WTC11 (cell line): ENCODE measurements at regions not wholly inside any gene's neighbourhood (a gene's known extent, or its start where the extent isn't known, plus 50 kb on each side); places are given as distances from the start of the nearest gene placed in this dataset.

Experiments
- ATAC-seq: fragments of 200-7000 bp; cut with Tn5 transposase; 2 replicates; pipeline ENCODE4 v1.10.0; 2021; ENCODE audit warnings: mild to moderate bottlenecking, moderate library complexity
- CTCF ChIA-PET: fragments of 300-600 bp; sonication (Branson Sonifier 250); formaldehyde crosslinking; loops from one replicate; lab custom pipeline; 2021; ENCODE audit warnings: antibody characterized with exemption; lab: Charles Lee
- POLR2A ChIA-PET: fragments of 350-600 bp; sonication (Branson Sonifier 250); formaldehyde crosslinking; loops from one replicate; lab custom pipeline; 2021; ENCODE audit warnings: antibody characterized with exemption; lab: Charles Lee
- DNase-seq: peaks from one replicate; pipeline ENCODE4 v3.0.0; 2021; ENCODE audit warnings: low spot score
- H3K27ac Mint-ChIP-seq: 2 replicates; pipeline ENCODE4 v1.8.0; 2021; ENCODE audit warnings: mixed read lengths
- H3K27me3 Mint-ChIP-seq: 2 replicates; pipeline ENCODE4 v1.8.0; 2021; ENCODE audit warnings: low read depth, mild to moderate bottlenecking, moderate library complexity, mixed read lengths
- H3K36me3 Mint-ChIP-seq: 2 replicates; pipeline ENCODE4 v1.8.0; 2021; ENCODE audit warnings: mixed read lengths
- H3K4me1 Mint-ChIP-seq: 2 replicates; pipeline ENCODE4 v1.8.0; 2022; ENCODE audit warnings: mixed read lengths
- H3K4me3 Mint-ChIP-seq: 2 replicates; pipeline ENCODE4 v1.8.0; 2021; ENCODE audit warnings: mild to moderate bottlenecking, moderate library complexity, mixed read lengths
- H3K9me3 Mint-ChIP-seq: 2 replicates; pipeline ENCODE4 v1.8.0; 2021; ENCODE audit warnings: mixed read lengths
- CBFB ChIP-seq: sonication (generic); formaldehyde crosslinking; IDR thresholded peaks from 2 replicates; pipeline ENCODE4 v1.8.1; 2022; ENCODE audit warnings: mild to moderate bottlenecking, low read depth, missing genetic modification reagents
- EMX1 ChIP-seq: fragments of 250-450 bp; sonication (Bioruptor Pico); IDR thresholded peaks from 2 replicates; pipeline ENCODE4 v1.8.0; 2021; ENCODE audit warnings: mild to moderate bottlenecking
- GRHL2 ChIP-seq: fragments of 250-450 bp; sonication (Bioruptor Pico); IDR thresholded peaks from 2 replicates; pipeline ENCODE4 v1.8.0; 2022; ENCODE audit warnings: mild to moderate bottlenecking, moderate library complexity; ENCODE audit not compliant: insufficient replicate concordance, severe bottlenecking
- JUN ChIP-seq: sonication (generic); formaldehyde crosslinking; IDR thresholded peaks from 2 replicates; pipeline ENCODE4 v1.8.0; 2023; ENCODE audit warnings: mild to moderate bottlenecking, missing genetic modification reagents
- NFATC4 ChIP-seq: fragments of 250-450 bp; sonication (Bioruptor Pico); IDR thresholded peaks from 2 replicates; pipeline ENCODE4 v1.9.0; 2021; ENCODE audit warnings: mild to moderate bottlenecking
- NFE2L1 ChIP-seq: sonication (generic); formaldehyde crosslinking; IDR thresholded peaks from 2 replicates; pipeline ENCODE4 v1.8.1; 2023; ENCODE audit warnings: missing genetic modification reagents
- NR3C1 ChIP-seq: sonication (generic); formaldehyde crosslinking; conservative IDR thresholded peaks from 2 replicates; pipeline ENCODE4 v1.8.1; 2023; ENCODE audit warnings: low read depth, mild to moderate bottlenecking, missing genetic modification reagents
- ZNF263 ChIP-seq: sonication (generic); formaldehyde crosslinking; IDR thresholded peaks from 2 replicates; pipeline ENCODE4 v1.8.1; 2022; ENCODE audit warnings: low read depth, mild to moderate bottlenecking, moderate library complexity, missing genetic modification reagents
- ZNF317 ChIP-seq: sonication (generic); formaldehyde crosslinking; IDR thresholded peaks from 2 replicates; pipeline ENCODE4 v1.8.1; 2023; ENCODE audit warnings: low read depth, mild to moderate bottlenecking, moderate library complexity, missing genetic modification reagents, borderline replicate concordance
- ZNF416 ChIP-seq: fragments of 250-450 bp; sonication (Bioruptor Pico); IDR thresholded peaks from 2 replicates; pipeline ENCODE4 v1.9.0; 2021; ENCODE audit warnings: mild to moderate bottlenecking, inconsistent platforms
- TF ChIP-seq, protein P1 (sequence below): sonication (generic); formaldehyde crosslinking; IDR thresholded peaks from 2 replicates; pipeline ENCODE4 v1.8.1; 2023; ENCODE audit warnings: mild to moderate bottlenecking, missing genetic modification reagents, borderline replicate concordance
- TF ChIP-seq, protein P2 (sequence below): sonication (generic); formaldehyde crosslinking; IDR thresholded peaks from 2 replicates; pipeline ENCODE4 v1.8.1; 2023; ENCODE audit warnings: mild to moderate bottlenecking, missing genetic modification reagents
- TF ChIP-seq, protein P3 (sequence below): fragments of 250-450 bp; sonication (Bioruptor Pico); IDR thresholded peaks from 2 replicates; pipeline ENCODE4 v1.8.0; 2021; ENCODE audit warnings: mild to moderate bottlenecking
- TF ChIP-seq, protein P4 (sequence below): fragments of 200-600 bp; IDR thresholded peaks from 2 replicates; pipeline ENCODE4 v1.8.0; 2022; ENCODE audit warnings: antibody characterized with exemption
- TF ChIP-seq, protein P5 (sequence below): sonication (generic); formaldehyde crosslinking; IDR thresholded peaks from 2 replicates; pipeline ENCODE4 v1.8.1; 2022; ENCODE audit warnings: low read depth, mild to moderate bottlenecking, moderate library complexity, missing genetic modification reagents, borderline replicate concordance

DNA sequence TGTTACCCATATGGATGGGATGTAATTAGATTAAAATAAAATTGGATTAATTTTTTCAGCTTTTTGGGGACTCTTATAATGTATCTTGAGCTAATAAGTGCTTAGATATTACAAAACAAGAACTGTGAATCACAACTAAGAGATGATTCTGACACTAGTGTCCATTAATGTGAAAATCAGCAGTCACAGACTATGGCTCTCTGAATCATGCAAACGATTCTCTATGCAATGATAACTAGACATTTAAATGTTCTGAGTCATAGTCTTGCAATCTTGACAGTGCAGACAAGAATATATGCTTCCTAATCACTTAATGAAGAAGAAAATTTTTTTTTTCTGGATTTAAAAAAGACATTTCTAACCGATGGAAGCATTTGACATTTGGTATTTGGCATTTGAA, 82.2 kb upstream of the OPRM1 start (continued):
- TF ChIP-seq ZNF263 (CRISPR knock-in tag): no peak
- TF ChIP-seq, protein P1, sequence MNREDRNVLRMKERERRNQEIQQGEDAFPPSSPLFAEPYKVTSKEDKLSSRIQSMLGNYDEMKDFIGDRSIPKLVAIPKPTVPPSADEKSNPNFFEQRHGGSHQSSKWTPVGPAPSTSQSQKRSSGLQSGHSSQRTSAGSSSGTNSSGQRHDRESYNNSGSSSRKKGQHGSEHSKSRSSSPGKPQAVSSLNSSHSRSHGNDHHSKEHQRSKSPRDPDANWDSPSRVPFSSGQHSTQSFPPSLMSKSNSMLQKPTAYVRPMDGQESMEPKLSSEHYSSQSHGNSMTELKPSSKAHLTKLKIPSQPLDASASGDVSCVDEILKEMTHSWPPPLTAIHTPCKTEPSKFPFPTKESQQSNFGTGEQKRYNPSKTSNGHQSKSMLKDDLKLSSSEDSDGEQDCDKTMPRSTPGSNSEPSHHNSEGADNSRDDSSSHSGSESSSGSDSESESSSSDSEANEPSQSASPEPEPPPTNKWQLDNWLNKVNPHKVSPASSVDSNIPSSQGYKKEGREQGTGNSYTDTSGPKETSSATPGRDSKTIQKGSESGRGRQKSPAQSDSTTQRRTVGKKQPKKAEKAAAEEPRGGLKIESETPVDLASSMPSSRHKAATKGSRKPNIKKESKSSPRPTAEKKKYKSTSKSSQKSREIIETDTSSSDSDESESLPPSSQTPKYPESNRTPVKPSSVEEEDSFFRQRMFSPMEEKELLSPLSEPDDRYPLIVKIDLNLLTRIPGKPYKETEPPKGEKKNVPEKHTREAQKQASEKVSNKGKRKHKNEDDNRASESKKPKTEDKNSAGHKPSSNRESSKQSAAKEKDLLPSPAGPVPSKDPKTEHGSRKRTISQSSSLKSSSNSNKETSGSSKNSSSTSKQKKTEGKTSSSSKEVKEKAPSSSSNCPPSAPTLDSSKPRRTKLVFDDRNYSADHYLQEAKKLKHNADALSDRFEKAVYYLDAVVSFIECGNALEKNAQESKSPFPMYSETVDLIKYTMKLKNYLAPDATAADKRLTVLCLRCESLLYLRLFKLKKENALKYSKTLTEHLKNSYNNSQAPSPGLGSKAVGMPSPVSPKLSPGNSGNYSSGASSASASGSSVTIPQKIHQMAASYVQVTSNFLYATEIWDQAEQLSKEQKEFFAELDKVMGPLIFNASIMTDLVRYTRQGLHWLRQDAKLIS (CRISPR knock-in tag): no peak

DNA sequence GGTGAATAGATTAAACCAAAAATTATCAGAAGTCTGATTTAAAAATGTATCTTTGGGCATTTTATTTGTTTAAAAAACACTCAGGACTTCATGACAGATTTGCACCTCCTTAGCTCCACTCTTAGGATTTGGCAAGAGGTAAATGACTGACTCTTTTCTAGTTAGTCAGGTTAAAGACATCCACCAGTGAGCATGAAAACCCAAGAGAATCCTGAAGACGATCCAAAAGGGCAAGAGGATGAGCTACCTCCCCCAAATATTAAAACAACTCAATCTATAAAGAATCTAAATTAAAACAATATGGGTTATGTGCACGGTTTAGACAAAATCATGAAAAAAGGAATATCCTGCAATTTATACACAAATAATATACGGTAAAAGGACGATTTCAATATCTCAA, 89.4 kb upstream of the OPRM1 start:
- ChIA-PET CTCF (interaction anchor here (0.6 kb wide), 1 partner anchor 294 kb away, joined by 3 read pairs; no protein-coding TSS in a partner anchor), POLR2A (no interaction called here)
- 0 out of 2 replicates have a peak, but pooled peaks cover 3% of the 10 kb centered on the region for H3K36me3 Mint-ChIP-seq
- no peak overlapping the region for H3K4me3 Mint-ChIP-seq
- ATAC-seq: no peak
- peaks cover 12% of the 10 kb centered on the region for H3K9me3 Mint-ChIP-seq
- no peak for DNase-seq
- TF ChIP-seq ZNF416 (CRISPR knock-in tag) (no peak), NR3C1 (CRISPR knock-in tag) (no peak), NFATC4 (CRISPR knock-in tag) (no peak), JUN (CRISPR knock-in tag) (no peak), NFE2L1 (CRISPR knock-in tag) (no peak)
- TF ChIP-seq, protein P2, sequence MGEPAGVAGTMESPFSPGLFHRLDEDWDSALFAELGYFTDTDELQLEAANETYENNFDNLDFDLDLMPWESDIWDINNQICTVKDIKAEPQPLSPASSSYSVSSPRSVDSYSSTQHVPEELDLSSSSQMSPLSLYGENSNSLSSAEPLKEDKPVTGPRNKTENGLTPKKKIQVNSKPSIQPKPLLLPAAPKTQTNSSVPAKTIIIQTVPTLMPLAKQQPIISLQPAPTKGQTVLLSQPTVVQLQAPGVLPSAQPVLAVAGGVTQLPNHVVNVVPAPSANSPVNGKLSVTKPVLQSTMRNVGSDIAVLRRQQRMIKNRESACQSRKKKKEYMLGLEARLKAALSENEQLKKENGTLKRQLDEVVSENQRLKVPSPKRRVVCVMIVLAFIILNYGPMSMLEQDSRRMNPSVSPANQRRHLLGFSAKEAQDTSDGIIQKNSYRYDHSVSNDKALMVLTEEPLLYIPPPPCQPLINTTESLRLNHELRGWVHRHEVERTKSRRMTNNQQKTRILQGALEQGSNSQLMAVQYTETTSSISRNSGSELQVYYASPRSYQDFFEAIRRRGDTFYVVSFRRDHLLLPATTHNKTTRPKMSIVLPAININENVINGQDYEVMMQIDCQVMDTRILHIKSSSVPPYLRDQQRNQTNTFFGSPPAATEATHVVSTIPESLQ: no peak
- TF ChIP-seq, protein P3, sequence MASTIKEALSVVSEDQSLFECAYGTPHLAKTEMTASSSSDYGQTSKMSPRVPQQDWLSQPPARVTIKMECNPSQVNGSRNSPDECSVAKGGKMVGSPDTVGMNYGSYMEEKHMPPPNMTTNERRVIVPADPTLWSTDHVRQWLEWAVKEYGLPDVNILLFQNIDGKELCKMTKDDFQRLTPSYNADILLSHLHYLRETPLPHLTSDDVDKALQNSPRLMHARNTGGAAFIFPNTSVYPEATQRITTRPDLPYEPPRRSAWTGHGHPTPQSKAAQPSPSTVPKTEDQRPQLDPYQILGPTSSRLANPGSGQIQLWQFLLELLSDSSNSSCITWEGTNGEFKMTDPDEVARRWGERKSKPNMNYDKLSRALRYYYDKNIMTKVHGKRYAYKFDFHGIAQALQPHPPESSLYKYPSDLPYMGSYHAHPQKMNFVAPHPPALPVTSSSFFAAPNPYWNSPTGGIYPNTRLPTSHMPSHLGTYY: no peak
- TF ChIP-seq, all 79 proteins: peak for 0
- H3K27ac Mint-ChIP-seq: no peak overlapping the region
- no peaks in the 10 kb centered on the region for H3K27me3 Mint-ChIP-seq
- H3K4me1 Mint-ChIP-seq: peaks cover 11% of the 10 kb centered on the region

DNA sequence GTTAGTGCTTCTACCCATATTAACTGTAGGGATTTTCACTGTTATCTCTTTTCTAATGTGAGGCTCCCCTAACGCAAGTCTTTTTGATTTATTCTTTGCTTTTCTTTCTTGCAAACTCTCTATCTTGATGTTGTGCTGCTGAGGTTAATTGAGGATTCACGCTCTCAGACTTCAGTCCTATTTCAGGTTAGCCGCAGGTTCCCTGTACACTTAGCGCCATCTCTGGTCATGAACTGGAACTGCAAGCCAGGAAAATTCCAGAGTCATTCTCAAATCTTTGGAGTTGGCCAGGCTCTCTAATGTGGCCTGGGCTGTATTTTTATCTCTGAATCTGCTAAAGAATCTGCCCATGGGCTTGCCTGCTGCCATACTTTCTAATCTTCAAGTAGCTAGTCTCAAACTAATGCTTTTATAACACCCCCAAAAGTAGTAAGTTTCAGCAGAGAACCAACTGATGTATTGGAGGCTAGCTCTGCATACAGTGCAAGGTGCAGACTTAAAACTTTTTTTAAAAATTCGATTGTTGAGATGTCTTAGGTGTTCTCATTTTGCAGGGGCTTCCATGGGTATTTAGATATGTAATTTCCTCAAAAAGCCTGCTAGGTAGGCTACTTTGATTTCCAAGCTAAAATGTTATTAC, 91.1 kb upstream of the OPRM1 start:
- Mint-ChIP-seq H3K4me3 (no peak overlapping the region), H3K36me3 (no peaks in the 10 kb centered on the region), H3K4me1 (peaks cover 23% of the 10 kb centered on the region), H3K27me3 (no peaks in the 10 kb centered on the region), H3K27ac (no peak overlapping the region), H3K9me3 (no peaks in the 10 kb centered on the region)
- ChIA-PET CTCF (interaction anchor here (1.0 to 1.3 kb wide), 4 partner anchors 15 to 184 kb away, joined by 3 to 5 read pairs (median 4); no protein-coding TSS in a partner anchor), POLR2A (no interaction called here)
- ATAC-seq (peak; percentile 86), DNase-seq (peak; percentile 52)
- TF ChIP-seq, protein P4, sequence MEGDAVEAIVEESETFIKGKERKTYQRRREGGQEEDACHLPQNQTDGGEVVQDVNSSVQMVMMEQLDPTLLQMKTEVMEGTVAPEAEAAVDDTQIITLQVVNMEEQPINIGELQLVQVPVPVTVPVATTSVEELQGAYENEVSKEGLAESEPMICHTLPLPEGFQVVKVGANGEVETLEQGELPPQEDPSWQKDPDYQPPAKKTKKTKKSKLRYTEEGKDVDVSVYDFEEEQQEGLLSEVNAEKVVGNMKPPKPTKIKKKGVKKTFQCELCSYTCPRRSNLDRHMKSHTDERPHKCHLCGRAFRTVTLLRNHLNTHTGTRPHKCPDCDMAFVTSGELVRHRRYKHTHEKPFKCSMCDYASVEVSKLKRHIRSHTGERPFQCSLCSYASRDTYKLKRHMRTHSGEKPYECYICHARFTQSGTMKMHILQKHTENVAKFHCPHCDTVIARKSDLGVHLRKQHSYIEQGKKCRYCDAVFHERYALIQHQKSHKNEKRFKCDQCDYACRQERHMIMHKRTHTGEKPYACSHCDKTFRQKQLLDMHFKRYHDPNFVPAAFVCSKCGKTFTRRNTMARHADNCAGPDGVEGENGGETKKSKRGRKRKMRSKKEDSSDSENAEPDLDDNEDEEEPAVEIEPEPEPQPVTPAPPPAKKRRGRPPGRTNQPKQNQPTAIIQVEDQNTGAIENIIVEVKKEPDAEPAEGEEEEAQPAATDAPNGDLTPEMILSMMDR: peak; percentile 95
- TF ChIP-seq CBFB (CRISPR knock-in tag): no peak
- TF ChIP-seq GRHL2: no peak
- TF ChIP-seq ZNF416 (CRISPR knock-in tag): no peak
- no peak for TF ChIP-seq EMX1 (CRISPR knock-in tag)
- TF ChIP-seq, protein P5, sequence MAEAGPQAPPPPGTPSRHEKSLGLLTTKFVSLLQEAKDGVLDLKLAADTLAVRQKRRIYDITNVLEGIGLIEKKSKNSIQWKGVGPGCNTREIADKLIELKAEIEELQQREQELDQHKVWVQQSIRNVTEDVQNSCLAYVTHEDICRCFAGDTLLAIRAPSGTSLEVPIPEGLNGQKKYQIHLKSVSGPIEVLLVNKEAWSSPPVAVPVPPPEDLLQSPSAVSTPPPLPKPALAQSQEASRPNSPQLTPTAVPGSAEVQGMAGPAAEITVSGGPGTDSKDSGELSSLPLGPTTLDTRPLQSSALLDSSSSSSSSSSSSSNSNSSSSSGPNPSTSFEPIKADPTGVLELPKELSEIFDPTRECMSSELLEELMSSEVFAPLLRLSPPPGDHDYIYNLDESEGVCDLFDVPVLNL (CRISPR knock-in tag): no peak
- no peak for TF ChIP-seq ZNF317 (CRISPR knock-in tag)
- TF ChIP-seq, all 79 proteins: peak for 1
